Esophagus squamous epithelium (tissue), 5 donors: ENCODE measurements at regions not wholly inside any gene's neighbourhood (a gene's known extent, or its start where the extent isn't known, plus 50 kb on each side); places are given as distances from the start of the nearest gene placed in this dataset.

ENCODE experiments used
- DNase-seq: peaks from one replicate; lab custom pipeline; 2025; lab: John Stamatoyannopoulos, UW
- H3K27ac ChIP-seq, 4 donors: fragments of 200-600 bp; sonication (generic); one replicate each; pipeline ENCODE4 v1.5.1; 2016 to 2019; ENCODE audit warnings: mild to moderate bottlenecking in 1 of 4
- H3K27me3 ChIP-seq, 4 donors: fragments of 200-600 bp; sonication (generic); 1 replicate in 3 of 4; 2 replicates in 1 of 4; pipeline versions ENCODE4 v1.5.1 to v1.6.0; 2017 to 2021; ENCODE audit warnings: antibody characterized with exemption in 1 of 4
- H3K36me3 ChIP-seq, 3 donors: fragments of 200-600 bp; sonication (generic); one replicate each; pipeline ENCODE4 v1.5.1; 2016 to 2019
- H3K4me1 ChIP-seq, 3 donors: fragments of 200-600 bp; sonication (generic); one replicate each; pipeline ENCODE4 v1.5.1; 2017 to 2019
- H3K4me3 ChIP-seq, 4 donors: fragments of 200-600 bp; sonication (generic); 1 replicate in 3 of 4; 2 replicates in 1 of 4; pipeline ENCODE4 v1.5.1; 2016 to 2019; ENCODE audit warnings: mild to moderate bottlenecking in 2 of 4, moderate library complexity in 1 of 4
- H3K9me3 ChIP-seq, 3 donors: fragments of 200-600 bp; sonication (generic); one replicate each; pipeline ENCODE4 v1.5.1; 2016 to 2019
- POLR2A ChIP-seq, 4 donors: fragments of 450-650 bp; IDR thresholded peaks; one replicate each; pipeline ENCODE4 v1.6.1; 2017; ENCODE audit warnings: antibody characterized with exemption in 4 of 4, mild to moderate bottlenecking in 4 of 4, moderate library complexity in 3 of 4
- WGBS, 2 donors: methylation state at CpG; one replicate each; pipeline ENCODE4 v1.1.5; 2018; 5-methylcytosine and 5-hydroxymethylcytosine counted together
- intact Hi-C: fragments of 100-400 bp; cut with DNase I; formaldehyde crosslinking; loops from one replicate; pipeline ENCODE4 v1.15.0; 2022
- TF ChIP-seq, protein P1 (sequence below), 6 experiments: fragments of 450-650 bp in 4 of 6; fragments of 200-600 bp in 2 of 6; sonication (generic) in 2 of 6; IDR thresholded peaks; one replicate each; pipeline ENCODE4 v1.5.1; 2016 to 2019; ENCODE audit warnings: antibody characterized with exemption in 6 of 6, mild to moderate bottlenecking in 4 of 6, moderate library complexity in 4 of 6
- donor health status: DM: yes; HTN: yes; CAD: no.

- Histone ChIP-seq H3K27ac (no peak overlapping the region), H3K4me1 (peaks cover 0 to 20% (median 0%) of the 10 kb centered on the region in 3 donors), H3K36me3 (no peaks in the 10 kb centered on the region), H3K4me3 (no peak overlapping the region), H3K9me3 (no peaks in the 10 kb centered on the region), H3K27me3 (no peaks in the 10 kb centered on the region)
- WGBS, 2 donors = 54 to 63% methylated on average over 4 of the region's 4 CpGs
- intact Hi-C loops = no loop called here
- DNase-seq = no peak
- TF ChIP-seq POLR2A (IDR thresholded peaks at IDR 0.05) = no peak
- TF ChIP-seq, protein P1, sequence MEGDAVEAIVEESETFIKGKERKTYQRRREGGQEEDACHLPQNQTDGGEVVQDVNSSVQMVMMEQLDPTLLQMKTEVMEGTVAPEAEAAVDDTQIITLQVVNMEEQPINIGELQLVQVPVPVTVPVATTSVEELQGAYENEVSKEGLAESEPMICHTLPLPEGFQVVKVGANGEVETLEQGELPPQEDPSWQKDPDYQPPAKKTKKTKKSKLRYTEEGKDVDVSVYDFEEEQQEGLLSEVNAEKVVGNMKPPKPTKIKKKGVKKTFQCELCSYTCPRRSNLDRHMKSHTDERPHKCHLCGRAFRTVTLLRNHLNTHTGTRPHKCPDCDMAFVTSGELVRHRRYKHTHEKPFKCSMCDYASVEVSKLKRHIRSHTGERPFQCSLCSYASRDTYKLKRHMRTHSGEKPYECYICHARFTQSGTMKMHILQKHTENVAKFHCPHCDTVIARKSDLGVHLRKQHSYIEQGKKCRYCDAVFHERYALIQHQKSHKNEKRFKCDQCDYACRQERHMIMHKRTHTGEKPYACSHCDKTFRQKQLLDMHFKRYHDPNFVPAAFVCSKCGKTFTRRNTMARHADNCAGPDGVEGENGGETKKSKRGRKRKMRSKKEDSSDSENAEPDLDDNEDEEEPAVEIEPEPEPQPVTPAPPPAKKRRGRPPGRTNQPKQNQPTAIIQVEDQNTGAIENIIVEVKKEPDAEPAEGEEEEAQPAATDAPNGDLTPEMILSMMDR (IDR thresholded peaks at IDR 0.05) = no peak
Measured at GRCh38 chr20:53760025-53760441, 166.4 kb upstream of the ZNF217 start.

DNA sequence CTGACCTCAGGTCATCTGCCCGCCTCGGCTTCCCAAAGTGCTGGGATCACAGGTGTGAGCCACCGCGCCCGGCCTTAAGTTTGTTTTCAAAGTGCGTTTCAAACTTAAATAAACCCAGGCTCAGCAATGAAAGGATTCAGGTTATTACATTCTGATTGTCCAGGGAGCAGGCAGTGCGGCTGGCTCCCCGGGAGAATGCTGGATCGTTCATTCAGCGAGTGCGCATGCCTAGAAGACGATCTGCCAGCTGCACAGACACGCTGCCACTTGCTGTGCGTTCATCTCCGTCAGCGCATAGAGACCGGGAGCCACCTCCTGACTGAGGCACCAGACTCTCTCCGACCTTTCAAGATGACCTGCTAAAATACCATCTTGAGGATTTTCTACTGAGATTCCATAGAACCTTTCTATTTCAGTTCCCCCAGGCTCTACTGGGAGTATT, 163.9 kb upstream of the ZNF217 start:
- intact Hi-C loops = no loop called here
- WGBS, 2 donors = 58 to 62% methylated on average over 13 to 16 of the region's 18 CpGs
- Histone ChIP-seq H3K4me3 (peak overlapping the region in 1 of 4 donors; percentile 23), H3K36me3 (no peaks in the 10 kb centered on the region), H3K9me3 (no peaks in the 10 kb centered on the region), H3K27ac (peak overlapping the region; percentile 44 to 78 (median 66)), H3K27me3 (no peaks in the 10 kb centered on the region), H3K4me1 (peaks cover 0 to 36% (median 13%) of the 10 kb centered on the region in 3 donors)
- no peak for DNase-seq
- no peak for TF ChIP-seq POLR2A (IDR thresholded peaks at IDR 0.05)
- TF ChIP-seq, protein P1 (IDR thresholded peaks at IDR 0.05) = no peak

GRCh38 chr20:53755733-53756531, 162.3 kb upstream of the ZNF217 start:
- Histone ChIP-seq H3K27ac (no peak overlapping the region), H3K36me3 (no peaks in the 10 kb centered on the region), H3K9me3 (no peaks in the 10 kb centered on the region), H3K27me3 (no peaks in the 10 kb centered on the region), H3K4me3 (no peak overlapping the region), H3K4me1 (peaks cover 9 to 52% (median 26%) of the 10 kb centered on the region in 3 donors)
- TF ChIP-seq, protein P1 (IDR thresholded peaks at IDR 0.05) = no peak
- no peak for TF ChIP-seq POLR2A (IDR thresholded peaks at IDR 0.05)
- DNase-seq = no peak
- intact Hi-C loops = no loop called here
- WGBS, 2 donors = 77 to 81% methylated on average over 8 of the region's 8 CpGs

DNA sequence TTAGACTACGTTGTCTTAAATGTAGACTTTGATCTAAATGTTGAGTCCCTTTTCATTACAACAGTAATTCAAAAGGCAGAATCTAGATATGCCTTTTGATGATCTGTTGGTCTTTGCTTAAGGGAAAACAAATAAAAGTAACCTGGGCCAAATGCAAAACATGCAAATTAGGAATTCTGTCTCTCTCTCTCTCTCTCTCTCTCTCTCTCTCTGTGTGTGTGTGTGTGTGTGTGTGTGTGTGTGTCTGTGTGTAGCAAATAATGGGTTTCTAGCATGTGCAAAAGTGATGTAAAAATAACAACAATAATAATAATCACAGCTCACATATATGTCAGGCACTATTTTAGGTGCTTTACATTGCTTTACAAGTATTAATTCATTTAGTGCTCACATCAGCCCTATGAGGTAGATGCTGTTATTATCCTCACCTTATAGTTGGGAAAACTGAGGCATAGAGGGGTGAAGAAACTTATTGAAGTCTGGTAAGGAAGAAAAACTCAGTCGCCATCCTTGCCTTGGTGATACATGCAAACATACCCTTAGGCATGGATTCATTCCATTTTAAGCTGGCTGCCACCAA, 160.3 kb upstream of the ZNF217 start:
- H3K4me1 ChIP-seq = peaks cover 10 to 60% (median 28%) of the 10 kb centered on the region in 3 donors
- H3K36me3 ChIP-seq = no peaks in the 10 kb centered on the region
- no peak for DNase-seq
- peak overlapping the region; percentile 18 to 62 (median 53) for H3K27ac ChIP-seq
- WGBS, 2 donors = 54 to 55% methylated on average over 2 of the region's 2 CpGs
- TF ChIP-seq, protein P1 (IDR thresholded peaks at IDR 0.05) = no peak
- TF ChIP-seq POLR2A (IDR thresholded peaks at IDR 0.05) = no peak
- H3K27me3 ChIP-seq = no peaks in the 10 kb centered on the region
- peak overlapping the region in 1 of 4 donors; percentile 13 for H3K4me3 ChIP-seq
- intact Hi-C loops = no loop called here
- H3K9me3 ChIP-seq = no peaks in the 10 kb centered on the region
